Endothelial cell of umbilical vein (primary cell): ENCODE measurements at regions not wholly inside any gene's neighbourhood (a gene's known extent, or its start where the extent isn't known, plus 50 kb on each side); places are given as distances from the start of the nearest gene placed in this dataset.

Source experiments
- CTCF ChIP-seq, 2 donors: IDR thresholded peaks; 1 replicate in 1 of 2; 2 replicates in 1 of 2; pipeline ENCODE4 v1.5.1; 2011; ENCODE audit warnings: low read length in 2 of 2, mild to moderate bottlenecking in 2 of 2, moderate library complexity in 2 of 2, control low read depth in 1 of 2, inconsistent platforms in 1 of 2, low read depth in 1 of 2; ENCODE audit not compliant: insufficient read depth in 1 of 2; ENCODE audit errors: extremely low read depth in 1 of 2
- JUN ChIP-seq: IDR thresholded peaks from 2 replicates; pipeline ENCODE4 v1.6.1; 2011; ENCODE audit warnings: borderline replicate concordance, low read depth; ENCODE audit not compliant: insufficient read length, insufficient read depth

GRCh38 chr6:28656715-28657114 is 131.0 kb downstream of the GPX5 start:
- no peak for TF ChIP-seq CTCF (IDR thresholded peaks at IDR 0.05; ENCODE audit: extremely low read depth in 1 of 2, insufficient read depth in 1 of 2, low read depth in 1 of 2, low read length in 2 of 2)
- no peak for TF ChIP-seq JUN
